MCF 10A (cell line): ENCODE measurements at regions not wholly inside any gene's neighbourhood (a gene's known extent, or its start where the extent isn't known, plus 50 kb on each side); places are given as distances from the start of the nearest gene placed in this dataset.

Source experiments
- BruUV-seq: library from RNA; stranded (reverse); fragments of 400-500 nt; replicated peaks from 2 replicates; lab custom pipeline; 2021; lab: Mats Ljungman, UMichigan
- CTCF ChIA-PET: fragments of 300-600 bp; sonication (Branson Sonifier 250); formaldehyde crosslinking; extraction: SDS; loops from one replicate; lab custom pipeline; 2021; ENCODE audit warnings: antibody characterized with exemption, inconsistent platforms; lab: Yijun Ruan, JAX
- POLR2A ChIA-PET: fragments of 300-600, 350-650 bp; sonication (Branson Sonifier 250); formaldehyde crosslinking; extraction: SDS; loops from one replicate; lab custom pipeline; 2020; ENCODE audit warnings: antibody characterized with exemption, inconsistent platforms; lab: Yijun Ruan, JAX
- DNase-seq: peaks from one replicate; pipeline ENCODE4 v3.0.0-alpha.2; 2018; ENCODE audit not compliant: unreplicated experiment
- H3K27ac Mint-ChIP-seq: one replicate; pipeline ENCODE4 v1.8.0; 2022; ENCODE audit warnings: mild to moderate bottlenecking, low read depth, mixed read lengths; ENCODE audit not compliant: unreplicated experiment
- H3K27me3 Mint-ChIP-seq: one replicate; pipeline ENCODE4 v1.8.0; 2022; ENCODE audit warnings: mixed read lengths; ENCODE audit not compliant: insufficient read depth, unreplicated experiment
- H3K36me3 Mint-ChIP-seq: one replicate; pipeline ENCODE4 v1.8.0; 2022; ENCODE audit warnings: mild to moderate bottlenecking, moderate library complexity, mixed read lengths; ENCODE audit not compliant: insufficient read depth, unreplicated experiment
- H3K4me1 Mint-ChIP-seq: one replicate; pipeline ENCODE4 v1.8.0; 2022; ENCODE audit warnings: mixed read lengths; ENCODE audit not compliant: insufficient read depth, unreplicated experiment
- H3K4me3 Mint-ChIP-seq: one replicate; pipeline ENCODE4 v1.8.0; 2022; ENCODE audit warnings: mild to moderate bottlenecking, moderate library complexity, mixed read lengths; ENCODE audit not compliant: unreplicated experiment
- H3K9me3 Mint-ChIP-seq: one replicate; pipeline ENCODE4 v1.8.0; 2022; ENCODE audit warnings: mixed read lengths; ENCODE audit not compliant: unreplicated experiment
- intact Hi-C: fragments of 100-400 bp; cut with micrococcal nuclease; formaldehyde crosslinking; loops from 2 replicates; pipeline ENCODE4 v1.14.1; 2022
- TF ChIP-seq, protein P1 (sequence below): fragments of 200-600 bp; IDR thresholded peaks from one replicate; pipeline ENCODE4 v1.8.0; 2022; ENCODE audit warnings: antibody characterized with exemption, mild to moderate bottlenecking; ENCODE audit not compliant: unreplicated experiment

DNA sequence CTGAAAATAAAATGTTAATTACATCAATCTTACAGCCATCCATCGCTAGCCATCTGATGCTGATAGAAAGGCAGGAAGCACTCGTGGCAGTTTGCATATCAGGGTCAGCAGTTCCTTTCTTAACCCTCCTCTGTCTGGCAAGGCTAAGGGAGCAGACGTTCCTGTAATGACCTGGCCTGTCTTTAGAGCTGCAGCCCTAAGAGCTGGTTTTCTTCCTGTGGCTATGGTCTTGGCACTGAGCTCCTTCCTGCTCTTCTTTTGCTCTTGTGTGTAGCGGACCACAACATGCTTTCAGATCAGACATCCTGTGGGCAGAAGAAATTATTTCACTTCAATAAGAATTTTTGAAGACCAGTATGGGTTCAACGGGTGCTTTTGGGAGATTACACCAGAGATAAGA is 170.4 kb downstream of the DAD1 start:
- TF ChIP-seq, protein P1, sequence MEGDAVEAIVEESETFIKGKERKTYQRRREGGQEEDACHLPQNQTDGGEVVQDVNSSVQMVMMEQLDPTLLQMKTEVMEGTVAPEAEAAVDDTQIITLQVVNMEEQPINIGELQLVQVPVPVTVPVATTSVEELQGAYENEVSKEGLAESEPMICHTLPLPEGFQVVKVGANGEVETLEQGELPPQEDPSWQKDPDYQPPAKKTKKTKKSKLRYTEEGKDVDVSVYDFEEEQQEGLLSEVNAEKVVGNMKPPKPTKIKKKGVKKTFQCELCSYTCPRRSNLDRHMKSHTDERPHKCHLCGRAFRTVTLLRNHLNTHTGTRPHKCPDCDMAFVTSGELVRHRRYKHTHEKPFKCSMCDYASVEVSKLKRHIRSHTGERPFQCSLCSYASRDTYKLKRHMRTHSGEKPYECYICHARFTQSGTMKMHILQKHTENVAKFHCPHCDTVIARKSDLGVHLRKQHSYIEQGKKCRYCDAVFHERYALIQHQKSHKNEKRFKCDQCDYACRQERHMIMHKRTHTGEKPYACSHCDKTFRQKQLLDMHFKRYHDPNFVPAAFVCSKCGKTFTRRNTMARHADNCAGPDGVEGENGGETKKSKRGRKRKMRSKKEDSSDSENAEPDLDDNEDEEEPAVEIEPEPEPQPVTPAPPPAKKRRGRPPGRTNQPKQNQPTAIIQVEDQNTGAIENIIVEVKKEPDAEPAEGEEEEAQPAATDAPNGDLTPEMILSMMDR, result no peak
- ChIA-PET POLR2A (no interaction called here), CTCF (interaction anchor here (0.6 to 1.4 kb wide), 4 partner anchors 25 to 140 kb away, joined by 3 to 6 read pairs (median 3); no protein-coding TSS in a partner anchor)
- Mint-ChIP-seq H3K4me1 (no peaks in the 10 kb centered on the region), H3K4me3 (no peak overlapping the region), H3K27ac (no peak overlapping the region), H3K9me3 (no peaks in the 10 kb centered on the region), H3K36me3 (no peaks in the 10 kb centered on the region), H3K27me3 (peaks cover 6% of the 10 kb centered on the region)
- no TSS peak for BruUV-seq
- no peak for DNase-seq
- intact Hi-C loops, result no loop called here

DNA sequence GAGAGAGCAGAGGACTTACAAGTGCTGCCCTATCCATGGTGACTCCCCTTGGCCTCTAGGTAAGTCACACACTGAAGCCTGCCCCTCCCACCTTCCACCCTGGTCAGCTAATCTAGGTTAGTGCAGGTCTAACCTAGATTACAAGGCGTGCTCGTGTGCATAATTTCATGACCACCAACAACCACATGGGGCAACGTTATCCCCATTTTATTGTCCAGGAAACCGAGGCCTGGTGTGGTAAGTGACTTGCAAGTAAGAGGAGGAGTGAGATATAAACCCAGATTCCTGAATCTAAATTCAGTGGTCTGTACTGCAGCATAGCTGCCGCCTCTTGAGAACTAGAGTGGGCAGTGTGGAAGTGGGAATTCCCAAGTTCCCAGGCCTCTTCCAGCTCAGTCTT is 171.1 kb downstream of the DAD1 start:
- TF ChIP-seq, protein P1, result no peak
- ChIA-PET POLR2A (interaction anchor here (0.9 kb wide), 1 partner anchor 9 kb away, joined by 3 read pairs; no protein-coding TSS in a partner anchor), CTCF (interaction anchor here (1.1 to 1.4 kb wide), 2 partner anchors 8 to 25 kb away, joined by 3 read pairs; no protein-coding TSS in a partner anchor)
- Mint-ChIP-seq H3K4me1 (no peaks in the 10 kb centered on the region), H3K27ac (no peak overlapping the region), H3K36me3 (no peaks in the 10 kb centered on the region), H3K4me3 (no peak overlapping the region), H3K9me3 (no peaks in the 10 kb centered on the region), H3K27me3 (peaks cover 10% of the 10 kb centered on the region)
- no peak for DNase-seq
- BruUV-seq, result no TSS peak
- intact Hi-C loops, result no loop called here

DNA sequence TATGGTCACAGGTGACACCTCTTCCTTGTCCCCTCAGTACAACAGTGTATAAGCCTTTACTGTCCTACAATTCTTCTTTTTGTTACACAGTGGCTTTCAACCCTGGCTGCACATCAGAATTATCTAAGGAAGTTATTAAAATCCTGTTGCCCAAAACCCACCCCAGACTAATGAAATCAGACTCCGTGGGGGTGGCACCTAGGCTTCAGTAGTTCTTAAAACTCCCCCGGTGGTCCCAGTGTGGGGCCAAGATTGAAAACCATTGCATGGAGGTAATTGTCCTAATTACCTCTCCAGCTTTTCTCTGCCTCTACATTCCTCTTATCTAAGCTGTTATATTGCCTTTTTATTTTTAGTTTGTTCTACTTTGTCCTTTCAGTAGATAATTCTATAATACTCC is 172.8 kb downstream of the DAD1 start:
- Mint-ChIP-seq H3K4me1 (no peaks in the 10 kb centered on the region), H3K9me3 (no peaks in the 10 kb centered on the region), H3K4me3 (no peak overlapping the region), H3K27me3 (peaks cover 10% of the 10 kb centered on the region), H3K27ac (no peak overlapping the region), H3K36me3 (no peaks in the 10 kb centered on the region)
- intact Hi-C loops, result no loop called here
- no peak for DNase-seq
- BruUV-seq, result no TSS peak
- ChIA-PET POLR2A (interaction anchor here (1.3 kb wide), 1 partner anchor 17 kb away, joined by 3 read pairs; no protein-coding TSS in a partner anchor), CTCF (interaction anchor here (0.5 to 0.8 kb wide), 3 partner anchors 55 to 376 kb away, joined by 3 read pairs; no protein-coding TSS in a partner anchor)
- TF ChIP-seq, protein P1, result no peak

DNA sequence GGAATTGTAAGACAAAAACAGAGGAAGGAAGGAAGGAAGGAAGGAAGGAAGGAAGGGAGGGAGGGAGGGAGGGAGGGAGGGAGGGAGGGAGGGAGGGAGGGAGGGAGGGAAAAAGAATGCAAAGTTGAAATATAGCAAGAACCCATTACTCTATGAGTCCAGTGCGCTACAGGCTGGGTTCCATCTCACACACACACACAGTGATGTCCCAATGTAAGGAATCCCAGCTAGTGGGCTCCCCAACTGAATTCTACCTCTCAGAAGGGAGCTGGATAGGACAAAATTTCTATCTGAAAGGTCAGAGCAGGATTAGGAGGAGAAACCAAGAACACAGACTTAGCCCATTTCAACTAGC is 173.4 kb downstream of the DAD1 start:
- Mint-ChIP-seq H3K27ac (no peak overlapping the region), H3K4me1 (no peaks in the 10 kb centered on the region), H3K36me3 (no peaks in the 10 kb centered on the region), H3K9me3 (no peaks in the 10 kb centered on the region), H3K4me3 (no peak overlapping the region), H3K27me3 (peaks cover 10% of the 10 kb centered on the region)
- DNase-seq, result no peak
- no TSS peak for BruUV-seq
- TF ChIP-seq, protein P1, result no peak
- CTCF ChIA-PET, result interaction anchor here (0.5 to 0.7 kb wide), 2 partner anchors 222 to 376 kb away, joined by 3 read pairs; no protein-coding TSS in a partner anchor
- intact Hi-C loops, result no loop called here
- POLR2A ChIA-PET, result no interaction called here
